CD4-positive, alpha-beta T cell (primary cell): ENCODE measurements at regions not wholly inside any gene's neighbourhood (a gene's known extent, or its start where the extent isn't known, plus 50 kb on each side); places are given as distances from the start of the nearest gene placed in this dataset.

Source experiments
- ATAC-seq: fragments of 200-7000 bp; cut with Tn5 transposase; one replicate; pipeline ENCODE4 v1.10.0; 2022; ENCODE audit warnings: mild to moderate bottlenecking; ENCODE audit not compliant: poor library complexity
- CTCF ChIA-PET: fragments of 350-600 bp; sonication (Branson Sonifier 250); formaldehyde crosslinking; loops from one replicate; lab custom pipeline; 2021; ENCODE audit warnings: antibody characterized with exemption, inconsistent platforms; lab: Charles Lee
- POLR2A ChIA-PET: fragments of 350-600 bp; sonication (Branson Sonifier 250); formaldehyde crosslinking; loops from one replicate; lab custom pipeline; 2021; ENCODE audit warnings: antibody characterized with exemption, inconsistent platforms; lab: Charles Lee
- DNase-seq, 14 experiments: peaks; one replicate each; pipeline ENCODE4 v3.0.0-alpha.2; 2013 to 2020; ENCODE audit warnings: mixed read lengths in 2 of 14
- H3K27ac ChIP-seq, 2 donors: one replicate each; pipeline versions ENCODE4 v1.5.1 to v1.7.0; 2013; ENCODE audit warnings: low read length in 2 of 2, low read depth in 1 of 2, mild to moderate bottlenecking in 1 of 2
- H3K27me3 ChIP-seq, 2 experiments: 1 replicate in 1 of 2; 2 replicates in 1 of 2; pipeline versions ENCODE4 v1.6.1 to v1.7.0; 2013; ENCODE audit warnings: low read length in 2 of 2, control low read depth in 1 of 2, mild to moderate bottlenecking in 1 of 2, moderate library complexity in 1 of 2; ENCODE audit not compliant: insufficient read depth in 2 of 2, control insufficient read depth in 1 of 2
- H3K36me3 ChIP-seq: one replicate; pipeline ENCODE4 v1.6.1; 2013; ENCODE audit warnings: low read length, control low read depth; ENCODE audit not compliant: insufficient read depth
- H3K4me1 ChIP-seq: one replicate; pipeline ENCODE4 v1.6.1; 2013; ENCODE audit warnings: low read length, control low read depth; ENCODE audit not compliant: insufficient read depth
- H3K4me3 ChIP-seq: one replicate; pipeline ENCODE4 v1.5.1; 2013; ENCODE audit warnings: mild to moderate bottlenecking, low read length, moderate library complexity
- H3K9me3 ChIP-seq, 2 experiments: 1 replicate in 1 of 2; 2 replicates in 1 of 2; pipeline versions ENCODE4 v1.6.1 to v1.7.0; 2013; ENCODE audit warnings: low read length in 2 of 2, mild to moderate bottlenecking in 2 of 2, control low read depth in 1 of 2, moderate library complexity in 1 of 2; ENCODE audit not compliant: control insufficient read depth in 1 of 2, insufficient read depth in 1 of 2
- H3K27ac Mint-ChIP-seq: one replicate; pipeline ENCODE4 v1.8.0; 2020; ENCODE audit warnings: mixed read lengths
- H3K27me3 Mint-ChIP-seq: one replicate; pipeline ENCODE4 v1.8.0; 2021; ENCODE audit warnings: mixed read lengths
- H3K36me3 Mint-ChIP-seq: one replicate; pipeline ENCODE4 v1.8.0; 2021; ENCODE audit warnings: low read depth, mixed read lengths
- H3K4me1 Mint-ChIP-seq: one replicate; pipeline ENCODE4 v1.8.0; 2021; ENCODE audit warnings: low read depth, mixed read lengths
- H3K4me3 Mint-ChIP-seq: one replicate; pipeline ENCODE4 v1.8.0; 2020; ENCODE audit warnings: mild to moderate bottlenecking, mixed read lengths
- H3K9me3 Mint-ChIP-seq: one replicate; pipeline ENCODE4 v1.8.0; 2020; ENCODE audit warnings: mixed read lengths
- CTCF ChIP-seq: fragments of 200-600 bp; IDR thresholded peaks from one replicate; pipeline ENCODE4 v1.8.0; 2022; ENCODE audit warnings: antibody characterized with exemption, mild to moderate bottlenecking
- intact Hi-C, 2 experiments: fragments of 100-400 bp; cut with DNase I in 1 of 2; cut with micrococcal nuclease in 1 of 2; formaldehyde crosslinking; loops; one replicate each; pipeline versions ENCODE4 v1.15.1 to v1.9.0; 2023 to 2025; cut with DNase I, micrococcal nuclease

GRCh38 chr2:43074592-43075053, 151.8 kb downstream of the ZFP36L2 start:
- no peaks in the 10 kb centered on the region for H3K4me1 ChIP-seq
- H3K27me3 ChIP-seq, result no peaks in the 10 kb centered on the region
- H3K4me3 Mint-ChIP-seq, result no peak overlapping the region
- H3K27me3 Mint-ChIP-seq, result no peaks in the 10 kb centered on the region
- no peak for DNase-seq
- no peak overlapping the region for H3K4me3 ChIP-seq
- intact Hi-C loops, result no loop called here
- ATAC-seq, result no peak
- H3K9me3 ChIP-seq, result no peaks in the 10 kb centered on the region
- H3K27ac ChIP-seq, result no peak overlapping the region
- H3K27ac Mint-ChIP-seq, result no peak overlapping the region
- H3K36me3 ChIP-seq, result no peaks in the 10 kb centered on the region
- H3K36me3 Mint-ChIP-seq, result no peaks in the 10 kb centered on the region
- H3K9me3 Mint-ChIP-seq, result no peaks in the 10 kb centered on the region
- CTCF ChIA-PET, result no interaction called here
- POLR2A ChIA-PET, result interaction anchor here (0.9 kb wide), 1 partner anchor 63 kb away, joined by 3 read pairs; no protein-coding TSS in a partner anchor
- no peaks in the 10 kb centered on the region for H3K4me1 Mint-ChIP-seq
- TF ChIP-seq CTCF, result no peak

GRCh38 chr2:43074052-43074451, 152.4 kb downstream of the ZFP36L2 start:
- Histone ChIP-seq H3K27me3 (no peaks in the 10 kb centered on the region), H3K27ac (no peak overlapping the region), H3K9me3 (no peaks in the 10 kb centered on the region), H3K4me3 (no peak overlapping the region), H3K36me3 (no peaks in the 10 kb centered on the region), H3K4me1 (no peaks in the 10 kb centered on the region)
- no peaks in the 10 kb centered on the region for H3K27me3 Mint-ChIP-seq
- no peak for TF ChIP-seq CTCF
- no peaks in the 10 kb centered on the region for H3K9me3 Mint-ChIP-seq
- ATAC-seq (no peak), DNase-seq (no peak)
- H3K4me1 Mint-ChIP-seq, result no peaks in the 10 kb centered on the region
- CTCF ChIA-PET, result no interaction called here
- H3K27ac Mint-ChIP-seq, result no peak overlapping the region
- H3K4me3 Mint-ChIP-seq, result no peak overlapping the region
- H3K36me3 Mint-ChIP-seq, result no peaks in the 10 kb centered on the region
- POLR2A ChIA-PET, result interaction anchor here (0.9 kb wide), 1 partner anchor 63 kb away, joined by 3 read pairs; no protein-coding TSS in a partner anchor
- intact Hi-C loops, result no loop called here

- no peak for TF ChIP-seq CTCF
- Mint-ChIP-seq H3K4me3 (no peak overlapping the region), H3K36me3 (no peaks in the 10 kb centered on the region), H3K27me3 (no peaks in the 10 kb centered on the region), H3K9me3 (no peaks in the 10 kb centered on the region), H3K4me1 (no peaks in the 10 kb centered on the region), H3K27ac (no peak overlapping the region)
- ATAC-seq (no peak), DNase-seq (no peak)
- H3K4me1 ChIP-seq, result no peaks in the 10 kb centered on the region
- intact Hi-C loops, result no loop called here
- no peak overlapping the region for H3K27ac ChIP-seq
- H3K9me3 ChIP-seq, result no peaks in the 10 kb centered on the region
- H3K27me3 ChIP-seq, result no peaks in the 10 kb centered on the region
- ChIA-PET POLR2A (interaction anchor here (0.9 kb wide), 1 partner anchor 64 kb away, joined by 3 read pairs; no protein-coding TSS in a partner anchor), CTCF (no interaction called here)
- H3K36me3 ChIP-seq, result no peaks in the 10 kb centered on the region
- no peak overlapping the region for H3K4me3 ChIP-seq
Observed at GRCh38 chr2:43073401-43073825, 153.0 kb downstream of the ZFP36L2 start.
